PC-3 (cell line): ENCODE measurements at regions not wholly inside any gene's neighbourhood (a gene's known extent, or its start where the extent isn't known, plus 50 kb on each side); places are given as distances from the start of the nearest gene placed in this dataset.

Experiments
- ATAC-seq: fragments of 200-7000 bp; cut with Tn5 transposase; 2 replicates; pipeline ENCODE4 v1.9.1; 2020; ENCODE audit warnings: mild to moderate bottlenecking, moderate library complexity
- BruUV-seq: library from RNA; stranded (reverse); fragments of 400-500 nt; replicated peaks from 2 replicates; lab custom pipeline; 2021; lab: Mats Ljungman, UMichigan
- CTCF ChIA-PET: fragments of 300-600 bp; sonication (Branson Sonifier 250); formaldehyde crosslinking; loops from one replicate; lab custom pipeline; 2022; ENCODE audit warnings: antibody characterized with exemption; lab: Charles Lee
- POLR2A ChIA-PET: fragments of 300-600 bp; sonication (Branson Sonifier 250); formaldehyde crosslinking; loops from one replicate; lab custom pipeline; 2022; ENCODE audit warnings: antibody characterized with exemption; ENCODE audit not compliant: unreplicated experiment; lab: Charles Lee
- DNase-seq: peaks from one replicate; pipeline ENCODE4 v3.0.0-alpha.2; 2015
- H2AFZ ChIP-seq: fragments of 300-600 bp; sonication (generic); 2 replicates; pipeline ENCODE4 v1.6.0; 2016; ENCODE audit warnings: antibody characterized with exemption, low read length
- H3F3A ChIP-seq: fragments of 300-600 bp; sonication (generic); one replicate; pipeline ENCODE4 v1.6.0; 2017; ENCODE audit warnings: antibody characterized with exemption, low read length, control low read depth, mild to moderate bottlenecking; ENCODE audit not compliant: unreplicated experiment
- H3K27ac ChIP-seq: fragments of 300-600 bp; sonication (generic); 2 replicates; pipeline ENCODE4 v1.5.1; 2016; ENCODE audit warnings: mild to moderate bottlenecking, low read length
- H3K27me3 ChIP-seq: fragments of 300-600 bp; sonication (generic); 2 replicates; pipeline ENCODE4 v1.6.1; 2016; ENCODE audit warnings: low read length, mixed read lengths
- H3K36me3 ChIP-seq: fragments of 300-600 bp; sonication (generic); 2 replicates; pipeline ENCODE4 v1.6.1; 2016; ENCODE audit warnings: low read depth, mixed run types, low read length, mixed read lengths
- H3K4me1 ChIP-seq: fragments of 300-600 bp; sonication (generic); 2 replicates; pipeline ENCODE4 v1.5.1; 2016; ENCODE audit warnings: low read length; ENCODE audit not compliant: insufficient read depth
- H3K4me2 ChIP-seq: fragments of 300-600 bp; sonication (generic); 2 replicates; pipeline ENCODE4 v1.6.0; 2016; ENCODE audit warnings: low read length
- H3K4me3 ChIP-seq: fragments of 300-600 bp; sonication (generic); 2 replicates; pipeline ENCODE4 v1.5.1; 2016; ENCODE audit warnings: mild to moderate bottlenecking, low read length, mixed read lengths
- H3K79me2 ChIP-seq: fragments of 300-600 bp; sonication (generic); 2 replicates; pipeline ENCODE4 v1.6.1; 2017; ENCODE audit warnings: low read length, mixed read lengths
- H3K9ac ChIP-seq: fragments of 300-600 bp; sonication (generic); 2 replicates; pipeline ENCODE4 v1.6.0; 2016; ENCODE audit warnings: mild to moderate bottlenecking, low read length
- H3K9me2 ChIP-seq: fragments of 300-600 bp; sonication (generic); replicated peaks from 2 replicates; pipeline ENCODE4 v1.6.1; 2016; ENCODE audit warnings: mixed run types, low read length, mixed read lengths
- H3K9me3 ChIP-seq: fragments of 300-600 bp; sonication (generic); 2 replicates; pipeline ENCODE4 v1.6.1; 2016; ENCODE audit warnings: low read length, mixed read lengths
- H4K20me1 ChIP-seq: fragments of 300-600 bp; sonication (generic); 2 replicates; pipeline ENCODE4 v1.6.1; 2016; ENCODE audit warnings: low read length, mixed read lengths
- EZH2 ChIP-seq: fragments of 300-600 bp; sonication (generic); IDR thresholded peaks from one replicate; pipeline ENCODE4 v1.6.1; 2017; ENCODE audit warnings: antibody characterized with exemption, mild to moderate bottlenecking, low read length; ENCODE audit not compliant: unreplicated experiment
- EZH2phosphoT487 ChIP-seq: fragments of 300-600 bp; sonication (generic); IDR thresholded peaks from 2 replicates; pipeline ENCODE4 v1.6.1; 2018; ENCODE audit warnings: mild to moderate bottlenecking, antibody characterized with exemption, low read length, borderline replicate concordance
- intact Hi-C: fragments of 100-400 bp; cut with micrococcal nuclease; formaldehyde crosslinking; loops from 2 replicates; pipeline ENCODE4 v1.9.0; 2023
- TF ChIP-seq, protein P1 (sequence below): fragments of 300-600 bp; sonication (generic); conservative IDR thresholded peaks from 2 replicates; pipeline ENCODE4 v1.5.1; 2017; ENCODE audit warnings: antibody characterized with exemption, low read depth, mild to moderate bottlenecking, low read length

DNA sequence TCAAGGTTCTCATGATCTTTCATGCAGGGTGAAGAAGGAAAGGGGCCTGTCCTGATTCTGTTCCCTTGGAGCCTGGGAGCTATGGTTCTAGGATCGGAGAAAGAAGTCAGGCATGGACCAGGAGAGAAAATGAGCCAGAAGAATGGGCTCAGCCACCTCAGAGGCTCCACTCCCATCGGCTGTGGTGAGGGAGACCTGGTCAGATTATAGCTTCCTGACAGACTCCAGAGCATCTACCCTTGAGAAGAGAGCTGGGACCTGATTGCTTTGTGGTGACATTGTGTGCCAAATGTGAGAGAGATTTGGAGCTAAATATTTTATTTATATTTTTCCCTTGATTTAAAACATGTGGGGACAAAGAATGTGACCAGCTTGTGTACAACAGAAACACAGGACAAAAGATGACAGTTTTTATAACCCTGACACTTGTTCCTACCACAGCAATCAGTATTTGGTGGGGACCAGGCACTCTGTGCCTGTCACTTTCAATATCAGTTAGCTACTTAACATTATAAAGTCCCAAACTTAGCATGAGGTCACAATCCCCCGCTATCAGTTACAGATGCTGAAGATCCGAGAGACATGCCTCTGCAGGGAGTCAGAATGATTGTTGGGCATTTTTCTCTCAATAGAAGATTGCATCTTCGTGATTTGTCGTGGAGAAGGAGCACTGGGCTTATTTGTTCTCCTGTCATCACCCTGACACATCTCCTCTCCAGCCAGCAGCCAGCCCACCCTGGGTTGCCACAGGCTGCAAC, 228.3 kb upstream of the ADAMTS16 start:
- no peaks in the 10 kb centered on the region for H3F3A ChIP-seq
- CTCF ChIA-PET = no interaction called here
- peaks cover 21% of the 10 kb centered on the region; the same call in 1 of the 2 replicates for H3K27me3 ChIP-seq
- H3K9me2 ChIP-seq = no peaks in the 10 kb centered on the region
- no peak overlapping the region for H3K4me3 ChIP-seq
- no peak for DNase-seq
- POLR2A ChIA-PET = no interaction called here
- H4K20me1 ChIP-seq = no peaks in the 10 kb centered on the region
- ATAC-seq = no peak
- no peak overlapping the region for H3K27ac ChIP-seq
- TF ChIP-seq EZH2phosphoT487 (no peak), EZH2 (no peak)
- TF ChIP-seq, protein P1, sequence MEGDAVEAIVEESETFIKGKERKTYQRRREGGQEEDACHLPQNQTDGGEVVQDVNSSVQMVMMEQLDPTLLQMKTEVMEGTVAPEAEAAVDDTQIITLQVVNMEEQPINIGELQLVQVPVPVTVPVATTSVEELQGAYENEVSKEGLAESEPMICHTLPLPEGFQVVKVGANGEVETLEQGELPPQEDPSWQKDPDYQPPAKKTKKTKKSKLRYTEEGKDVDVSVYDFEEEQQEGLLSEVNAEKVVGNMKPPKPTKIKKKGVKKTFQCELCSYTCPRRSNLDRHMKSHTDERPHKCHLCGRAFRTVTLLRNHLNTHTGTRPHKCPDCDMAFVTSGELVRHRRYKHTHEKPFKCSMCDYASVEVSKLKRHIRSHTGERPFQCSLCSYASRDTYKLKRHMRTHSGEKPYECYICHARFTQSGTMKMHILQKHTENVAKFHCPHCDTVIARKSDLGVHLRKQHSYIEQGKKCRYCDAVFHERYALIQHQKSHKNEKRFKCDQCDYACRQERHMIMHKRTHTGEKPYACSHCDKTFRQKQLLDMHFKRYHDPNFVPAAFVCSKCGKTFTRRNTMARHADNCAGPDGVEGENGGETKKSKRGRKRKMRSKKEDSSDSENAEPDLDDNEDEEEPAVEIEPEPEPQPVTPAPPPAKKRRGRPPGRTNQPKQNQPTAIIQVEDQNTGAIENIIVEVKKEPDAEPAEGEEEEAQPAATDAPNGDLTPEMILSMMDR = no peak
- intact Hi-C loops = no loop called here
- H3K79me2 ChIP-seq = no peaks in the 10 kb centered on the region
- H3K4me1 ChIP-seq = no peaks in the 10 kb centered on the region
- no peak overlapping the region for H3K9ac ChIP-seq
- H3K4me2 ChIP-seq = no peak overlapping the region
- no peaks in the 10 kb centered on the region for H3K9me3 ChIP-seq
- no peaks in the 10 kb centered on the region for H3K36me3 ChIP-seq
- no TSS peak for BruUV-seq
- H2AFZ ChIP-seq = no peak overlapping the region

DNA sequence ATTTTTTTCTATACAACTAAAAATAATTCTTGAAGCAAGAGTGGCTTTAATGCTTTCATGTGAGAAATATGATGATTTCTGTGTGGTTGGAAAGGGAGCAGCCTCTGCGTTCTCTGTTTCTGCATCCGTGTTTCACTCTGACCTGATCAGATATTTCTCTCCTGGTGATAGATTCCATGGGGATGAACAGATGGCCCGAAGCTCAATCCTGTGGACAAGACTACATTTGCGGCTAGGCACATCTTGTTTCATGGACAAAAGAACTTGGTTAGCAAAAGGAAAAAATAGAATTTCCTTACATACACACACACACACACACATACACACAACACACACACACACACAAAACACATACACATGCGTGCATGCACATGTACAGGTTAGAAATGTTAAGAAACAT, 218.2 kb upstream of the ADAMTS16 start:
- Histone ChIP-seq H3K4me1 (no peaks in the 10 kb centered on the region), H3K9ac (no peak overlapping the region), H3F3A (no peaks in the 10 kb centered on the region), H3K36me3 (no peaks in the 10 kb centered on the region), H3K79me2 (no peaks in the 10 kb centered on the region), H3K4me2 (no peak overlapping the region), H3K27me3 (peaks cover 65% of the 10 kb centered on the region), H3K27ac (no peak overlapping the region), H3K4me3 (no peak overlapping the region), H3K9me3 (no peaks in the 10 kb centered on the region), H3K9me2 (no peaks in the 10 kb centered on the region), H4K20me1 (no peaks in the 10 kb centered on the region), H2AFZ (no peak overlapping the region)
- no TSS peak for BruUV-seq
- intact Hi-C loops = no loop called here
- ChIA-PET CTCF (no interaction called here), POLR2A (no interaction called here)
- DNase-seq = no peak
- ATAC-seq = no peak
- TF ChIP-seq EZH2 (no peak), EZH2phosphoT487 (no peak)
- TF ChIP-seq, protein P1 = no peak

- TF ChIP-seq, protein P1 = no peak
- TF ChIP-seq EZH2phosphoT487 (no peak), EZH2 (no peak)
- Histone ChIP-seq H3K9me3 (no peaks in the 10 kb centered on the region), H3K4me1 (no peaks in the 10 kb centered on the region), H3K36me3 (no peaks in the 10 kb centered on the region), H3K9me2 (no peaks in the 10 kb centered on the region), H3K27ac (no peak overlapping the region), H3K4me3 (no peak overlapping the region), H3K4me2 (no peak overlapping the region), H4K20me1 (no peaks in the 10 kb centered on the region), H3K79me2 (no peaks in the 10 kb centered on the region), H3F3A (no peaks in the 10 kb centered on the region), H3K27me3 (peaks cover 55% of the 10 kb centered on the region), H2AFZ (no peak overlapping the region), H3K9ac (no peak overlapping the region)
- ATAC-seq (no peak), DNase-seq (no peak)
- intact Hi-C loops = no loop called here
- ChIA-PET POLR2A (no interaction called here), CTCF (no interaction called here)
- BruUV-seq = no TSS peak
These were observed 215.6 kb upstream of the ADAMTS16 start for GRCh38 chr5:4924577-4924976.
